AG04449 (cell line): ENCODE measurements at regions not wholly inside any gene's neighbourhood (a gene's known extent, or its start where the extent isn't known, plus 50 kb on each side); places are given as distances from the start of the nearest gene placed in this dataset.

ENCODE experiments used
- CTCF ChIA-PET: fragments of 350-600 bp; formaldehyde crosslinking; extraction: SDS; loops from one replicate; lab custom pipeline; 2021; ENCODE audit warnings: antibody characterized with exemption; lab: Yijun Ruan, JAX
- POLR2A ChIA-PET: fragments of 400-600, 350-600 bp; formaldehyde crosslinking; extraction: SDS; loops from one replicate; lab custom pipeline; 2020; ENCODE audit warnings: antibody characterized with exemption, inconsistent platforms; lab: Yijun Ruan, JAX
- DNase-seq: peaks from one replicate; pipeline ENCODE4 v3.0.0-alpha.2; 2010; ENCODE audit warnings: low read depth, low spot score
- H3K4me3 ChIP-seq: 2 replicates; pipeline ENCODE4 v1.5.1; 2011; ENCODE audit warnings: low read depth, mild to moderate bottlenecking, control low read depth, low read length
- TF ChIP-seq, protein P1 (sequence below): IDR thresholded peaks from one replicate; pipeline ENCODE4 v1.5.1; 2011; ENCODE audit warnings: mild to moderate bottlenecking, moderate library complexity, low read length, control low read depth, inconsistent platforms; ENCODE audit not compliant: insufficient read depth; ENCODE audit errors: missing control alignments

DNA sequence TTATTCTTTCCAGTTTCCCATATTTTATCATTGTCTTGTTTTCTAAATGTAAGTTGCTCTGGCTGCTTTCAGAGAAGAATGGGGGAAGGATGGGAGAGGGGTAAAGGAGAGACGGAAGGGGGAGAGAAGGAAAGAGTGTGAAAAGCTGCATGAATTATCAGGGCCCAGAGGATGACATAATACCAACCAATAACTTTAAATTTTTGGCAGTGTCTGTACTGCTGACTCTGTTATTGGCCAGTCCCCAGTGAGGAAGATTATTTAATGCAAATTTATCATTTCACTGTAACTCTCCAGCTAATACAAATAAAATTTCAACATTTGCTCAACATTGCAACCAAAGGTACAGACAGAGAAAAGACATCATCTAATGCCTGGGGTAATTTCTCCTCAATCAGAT, 551.7 kb upstream of the CFAP20DC start:
- TF ChIP-seq, protein P1, sequence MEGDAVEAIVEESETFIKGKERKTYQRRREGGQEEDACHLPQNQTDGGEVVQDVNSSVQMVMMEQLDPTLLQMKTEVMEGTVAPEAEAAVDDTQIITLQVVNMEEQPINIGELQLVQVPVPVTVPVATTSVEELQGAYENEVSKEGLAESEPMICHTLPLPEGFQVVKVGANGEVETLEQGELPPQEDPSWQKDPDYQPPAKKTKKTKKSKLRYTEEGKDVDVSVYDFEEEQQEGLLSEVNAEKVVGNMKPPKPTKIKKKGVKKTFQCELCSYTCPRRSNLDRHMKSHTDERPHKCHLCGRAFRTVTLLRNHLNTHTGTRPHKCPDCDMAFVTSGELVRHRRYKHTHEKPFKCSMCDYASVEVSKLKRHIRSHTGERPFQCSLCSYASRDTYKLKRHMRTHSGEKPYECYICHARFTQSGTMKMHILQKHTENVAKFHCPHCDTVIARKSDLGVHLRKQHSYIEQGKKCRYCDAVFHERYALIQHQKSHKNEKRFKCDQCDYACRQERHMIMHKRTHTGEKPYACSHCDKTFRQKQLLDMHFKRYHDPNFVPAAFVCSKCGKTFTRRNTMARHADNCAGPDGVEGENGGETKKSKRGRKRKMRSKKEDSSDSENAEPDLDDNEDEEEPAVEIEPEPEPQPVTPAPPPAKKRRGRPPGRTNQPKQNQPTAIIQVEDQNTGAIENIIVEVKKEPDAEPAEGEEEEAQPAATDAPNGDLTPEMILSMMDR = no peak
- POLR2A ChIA-PET = no interaction called here
- CTCF ChIA-PET = no interaction called here
- no peak for DNase-seq
- H3K4me3 ChIP-seq = no peak overlapping the region

DNA sequence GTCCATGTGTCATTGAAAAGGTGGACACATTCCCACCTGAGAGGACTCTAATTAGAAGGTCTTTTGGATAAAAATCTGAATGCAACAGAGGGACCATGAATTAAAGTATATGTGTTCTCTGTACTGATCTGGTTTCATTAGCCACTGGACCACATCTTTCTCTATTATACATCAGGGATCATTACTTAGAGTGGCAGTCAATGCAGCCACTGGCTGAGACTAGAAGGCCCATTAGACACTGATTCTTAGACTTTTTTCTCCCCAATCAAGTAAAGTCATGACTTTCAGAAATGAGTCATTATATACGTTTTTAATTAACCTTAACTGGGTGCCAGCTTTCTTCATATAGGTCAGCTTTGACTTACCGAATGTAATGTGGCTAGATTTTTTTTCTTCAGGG, 550.8 kb upstream of the CFAP20DC start:
- no peak for DNase-seq
- TF ChIP-seq, protein P1 = no peak

DNA sequence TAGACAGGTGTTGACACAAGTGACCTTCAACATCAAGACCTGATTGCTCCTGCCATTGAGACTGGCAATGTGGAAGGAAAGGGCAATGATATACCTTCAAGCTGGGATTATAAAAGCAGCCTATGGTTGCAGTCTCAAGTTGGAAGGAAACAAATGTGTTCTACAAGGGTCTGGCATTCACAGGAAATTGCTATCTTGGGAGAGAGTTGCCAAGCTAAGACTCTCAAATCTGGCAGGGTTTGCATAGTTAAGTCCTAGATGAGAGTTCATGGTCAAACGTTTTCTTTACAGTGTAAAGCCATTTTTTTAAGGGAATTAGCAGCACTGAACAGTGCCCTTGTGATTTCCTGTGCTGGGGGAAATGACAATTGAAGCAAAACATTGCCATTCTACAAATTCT, 546.9 kb upstream of the CFAP20DC start:
- DNase-seq = no peak
- TF ChIP-seq, protein P1 = no peak
- CTCF ChIA-PET = no interaction called here
- no peak overlapping the region for H3K4me3 ChIP-seq
- POLR2A ChIA-PET = no interaction called here

More for the DNA sequence above, 550.8 kb upstream of the CFAP20DC start:
- ChIA-PET CTCF (no interaction called here), POLR2A (no interaction called here)
- H3K4me3 ChIP-seq = no peak overlapping the region

DNA sequence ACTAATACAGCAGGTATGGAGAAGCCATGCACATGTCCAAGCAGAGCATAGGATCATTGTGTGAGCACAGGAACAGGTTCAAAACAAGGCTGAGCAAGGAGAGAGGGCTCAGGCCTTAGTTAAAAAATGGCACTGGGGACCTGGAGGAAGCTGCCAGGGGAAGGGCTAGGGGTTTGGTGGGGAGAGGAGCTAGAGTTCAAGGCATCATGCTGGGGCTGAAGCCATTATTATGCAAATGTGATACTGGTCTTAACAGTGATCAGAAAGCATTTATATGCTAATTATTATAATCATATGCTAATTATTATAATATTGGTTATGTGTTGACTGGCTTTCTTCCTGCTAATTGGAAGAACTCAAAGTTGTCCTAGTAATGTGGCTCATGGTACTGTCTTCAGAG, 546.0 kb upstream of the CFAP20DC start:
- ChIA-PET CTCF (interaction anchor here (2.7 kb wide), 1 partner anchor 20 kb away, joined by 10 read pairs; no protein-coding TSS in a partner anchor), POLR2A (no interaction called here)

DNA sequence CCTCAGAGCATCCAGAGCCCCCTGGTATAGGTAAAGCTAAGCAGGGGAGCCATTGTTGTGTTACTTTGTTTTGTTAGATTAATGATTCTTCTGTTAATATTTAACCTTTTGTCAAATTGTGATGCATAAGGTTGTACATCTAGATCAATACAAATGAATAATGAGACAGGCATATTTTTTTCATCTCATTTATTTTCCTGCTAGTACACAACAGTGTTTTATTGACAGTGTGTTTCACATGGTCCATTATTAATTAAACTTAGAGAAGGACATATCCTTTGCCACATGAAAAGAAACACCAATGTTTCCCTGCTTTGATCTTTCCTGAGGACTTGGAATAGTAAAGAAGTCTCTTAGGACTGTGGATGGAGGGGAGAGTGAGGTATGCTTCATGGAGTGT, 543.6 kb upstream of the CFAP20DC start:
- CTCF ChIA-PET = interaction anchor here (2.1 to 9.7 kb wide), 2 partner anchors 13 to 17 kb away, joined by 4 to 59 read pairs; no protein-coding TSS in a partner anchor
- POLR2A ChIA-PET = no interaction called here
- TF ChIP-seq, protein P1 = no peak
- no peak overlapping the region for H3K4me3 ChIP-seq
- DNase-seq = no peak

More for the DNA sequence above, 546.0 kb upstream of the CFAP20DC start:
- no peak overlapping the region for H3K4me3 ChIP-seq
- TF ChIP-seq, protein P1 = no peak
- no peak for DNase-seq

DNA sequence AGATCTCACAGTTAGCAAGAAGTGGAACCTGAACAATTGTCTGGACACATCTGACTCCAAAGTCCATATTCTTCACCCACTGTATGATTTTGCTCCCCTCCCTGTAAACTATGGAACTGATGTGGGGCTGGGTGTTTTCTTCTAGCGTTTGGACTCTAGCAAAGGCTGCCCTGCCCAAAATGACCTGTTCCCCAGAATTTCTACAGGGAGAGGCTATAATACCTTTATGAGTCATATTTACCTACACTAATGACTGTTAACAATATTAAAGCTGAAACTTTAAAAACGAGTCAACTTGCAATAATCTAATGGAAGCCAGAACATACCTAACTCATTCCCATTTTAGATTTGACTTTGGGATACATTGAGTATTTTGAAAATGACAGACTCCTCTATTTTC, 531.2 kb upstream of the CFAP20DC start:
- ChIA-PET POLR2A (no interaction called here), CTCF (interaction anchor here (1.1 to 1.6 kb wide), 3 partner anchors 13 to 278 kb away, joined by 3 to 4 read pairs (median 3); no protein-coding TSS in a partner anchor)
- no peak for DNase-seq
- H3K4me3 ChIP-seq = no peak overlapping the region
- TF ChIP-seq, protein P1 = no peak
